KOPT-K1 (cell line): ENCODE measurements at regions not wholly inside any gene's neighbourhood (a gene's known extent, or its start where the extent isn't known, plus 50 kb on each side); places are given as distances from the start of the nearest gene placed in this dataset.
"Not testable (repeated sequence)": the region's sequence is repeated elsewhere in the genome, so short reads cannot be mapped to it uniquely, and the experiment has no call there.

Experiments used
- H3K27ac ChIP-seq: fragments of 200-600 bp; sonication (generic); 2 replicates; pipeline ENCODE4 v1.5.1; 2016; ENCODE audit warnings: antibody characterized with exemption, mild to moderate bottlenecking, low read depth, low read length; ENCODE audit not compliant: poor library complexity, severe bottlenecking
- H3K36me3 ChIP-seq: fragments of 200-600 bp; sonication (generic); 2 replicates; pipeline ENCODE4 v1.5.1; 2017; ENCODE audit warnings: antibody characterized with exemption, mild to moderate bottlenecking, low read length, moderate library complexity; ENCODE audit not compliant: insufficient read depth
- H3K9me3 ChIP-seq: fragments of 200-600 bp; sonication (generic); 2 replicates; pipeline ENCODE4 v1.5.1; 2017; ENCODE audit warnings: antibody characterized with exemption, low read length, mild to moderate bottlenecking; ENCODE audit not compliant: insufficient read depth, poor library complexity, severe bottlenecking

DNA sequence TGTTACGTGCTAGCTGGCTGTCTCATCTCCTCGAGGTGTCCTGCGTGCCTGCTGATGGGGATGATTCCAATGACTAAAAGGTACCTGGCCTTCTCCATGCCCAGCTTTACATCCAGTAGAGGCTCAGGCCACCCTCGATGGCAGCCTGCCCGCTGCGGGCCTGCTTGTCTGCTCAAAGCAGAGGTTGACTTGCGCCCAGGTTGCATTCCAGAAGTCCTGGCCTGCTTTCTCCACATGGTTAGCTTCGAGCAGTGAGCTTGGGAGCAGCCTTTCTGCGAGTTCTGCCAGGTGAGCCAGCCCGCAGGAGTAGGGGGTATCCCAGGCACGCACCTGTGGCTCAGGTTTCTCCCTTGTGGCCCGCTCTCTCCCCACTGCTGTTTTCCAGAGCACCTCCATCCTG, 175.0 kb upstream of the PLGLB2 start:
- H3K36me3 ChIP-seq, H3K9me3 ChIP-seq: not testable (repeated sequence)
- peak overlapping the region; percentile 34 for H3K27ac ChIP-seq

DNA sequence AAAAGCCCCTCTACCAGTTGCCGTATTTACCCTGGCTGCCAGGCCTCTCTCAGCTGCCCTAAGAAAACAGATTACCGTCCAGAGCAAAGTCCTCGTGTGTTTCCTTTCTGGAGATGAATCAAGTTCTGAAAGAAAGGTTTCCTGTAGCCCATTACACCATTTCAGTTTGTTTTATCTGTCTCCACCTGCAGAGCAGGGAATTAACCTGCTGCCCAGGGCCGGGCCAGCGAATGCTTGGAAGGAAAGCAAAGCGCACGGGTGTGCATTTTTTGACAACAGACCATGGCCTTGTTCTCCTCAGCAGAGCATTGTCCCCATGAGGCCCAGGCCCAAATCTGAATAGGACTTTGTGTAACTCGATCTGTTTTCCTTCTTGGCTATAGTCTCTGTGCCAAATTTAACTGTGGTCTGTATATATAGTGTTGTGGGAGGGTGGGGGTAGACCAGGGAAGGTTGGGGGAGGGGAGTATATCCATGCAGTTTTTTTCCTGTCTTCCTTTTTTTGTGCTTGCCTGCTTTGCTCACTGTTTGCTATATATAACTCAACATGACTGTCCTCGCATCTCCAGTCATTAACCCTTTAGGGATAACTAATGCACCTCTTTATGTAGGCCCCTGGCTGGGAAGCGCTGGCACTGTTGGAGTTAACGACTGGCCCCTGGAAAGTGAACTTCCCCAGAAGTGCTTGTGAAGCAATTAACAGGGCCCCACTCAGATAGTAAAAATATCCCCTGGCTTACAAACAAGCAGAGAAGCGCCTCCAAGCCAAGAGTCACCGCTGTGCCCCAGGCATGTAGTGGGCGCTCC, 174.3 kb upstream of the PLGLB2 start:
- not testable (repeated sequence) for H3K9me3 ChIP-seq, H3K27ac ChIP-seq, H3K36me3 ChIP-seq

DNA sequence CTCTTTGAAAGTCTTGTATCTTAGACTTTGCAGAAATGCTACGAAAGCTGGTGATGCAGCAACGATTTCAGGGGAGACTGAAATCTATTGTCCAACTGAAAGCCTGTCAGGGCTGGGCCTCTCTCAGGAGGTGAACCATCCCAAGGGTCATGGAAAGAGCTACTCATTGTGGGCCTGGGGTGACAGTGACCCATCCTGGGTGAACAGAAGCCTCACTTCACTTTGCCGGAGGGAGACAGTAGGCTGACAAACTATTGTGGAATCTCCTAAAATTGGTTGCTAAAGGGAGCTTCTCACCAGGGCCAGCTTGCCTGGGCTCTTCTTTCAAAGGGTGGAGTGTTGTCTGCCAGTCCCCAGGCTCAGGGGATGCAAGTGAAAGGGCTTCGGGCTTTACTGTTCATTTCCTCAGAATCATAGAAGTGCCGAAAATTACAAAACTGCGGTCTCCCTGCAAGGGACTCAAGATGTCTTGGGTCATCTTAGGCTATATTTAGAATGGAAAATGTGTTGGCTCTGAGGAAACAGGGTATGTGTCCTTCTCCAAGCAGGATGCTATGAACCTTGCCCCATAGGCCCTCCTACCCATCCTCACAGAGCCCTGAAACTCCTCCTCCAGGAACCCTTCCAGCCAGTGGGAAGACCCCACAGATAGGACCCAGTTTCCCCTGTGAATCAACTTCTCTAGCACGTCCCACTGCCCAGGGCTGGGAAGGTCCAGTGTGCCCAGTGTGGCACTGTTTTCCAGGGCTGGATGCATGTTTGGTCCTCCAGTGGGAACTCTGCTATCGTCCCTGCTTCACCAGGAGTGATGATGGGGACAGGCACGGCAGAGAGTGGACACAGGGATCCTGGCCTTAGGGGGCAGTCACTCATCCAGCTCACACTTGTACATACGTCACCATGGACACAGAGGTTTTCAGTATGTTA, 173.4 kb upstream of the PLGLB2 start:
- H3K36me3 ChIP-seq, H3K9me3 ChIP-seq: not testable (repeated sequence)
- H3K27ac ChIP-seq, result peak overlapping the region; percentile 65

DNA sequence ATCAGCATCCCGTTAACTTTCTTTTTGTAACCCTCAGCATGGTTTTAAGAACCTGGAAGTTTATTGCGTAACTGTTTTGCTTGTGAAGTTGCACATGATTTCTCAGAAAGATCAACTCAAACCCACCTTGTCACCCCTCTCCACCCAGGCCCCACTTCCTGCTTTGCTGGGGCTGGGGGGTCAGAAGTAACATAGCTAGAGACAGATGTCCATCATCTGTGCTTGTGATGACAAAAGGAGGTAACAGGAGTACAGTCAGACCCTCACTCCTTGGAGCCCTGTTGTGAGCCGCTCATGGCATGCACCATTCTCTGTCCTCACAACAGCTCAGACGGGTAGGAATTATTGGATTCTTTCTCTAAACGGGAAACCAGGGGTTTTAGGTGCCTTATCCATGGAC, 172.7 kb upstream of the PLGLB2 start:
- H3K9me3 ChIP-seq, H3K36me3 ChIP-seq: not testable (repeated sequence)
- H3K27ac ChIP-seq, result peak overlapping the region; percentile 65

DNA sequence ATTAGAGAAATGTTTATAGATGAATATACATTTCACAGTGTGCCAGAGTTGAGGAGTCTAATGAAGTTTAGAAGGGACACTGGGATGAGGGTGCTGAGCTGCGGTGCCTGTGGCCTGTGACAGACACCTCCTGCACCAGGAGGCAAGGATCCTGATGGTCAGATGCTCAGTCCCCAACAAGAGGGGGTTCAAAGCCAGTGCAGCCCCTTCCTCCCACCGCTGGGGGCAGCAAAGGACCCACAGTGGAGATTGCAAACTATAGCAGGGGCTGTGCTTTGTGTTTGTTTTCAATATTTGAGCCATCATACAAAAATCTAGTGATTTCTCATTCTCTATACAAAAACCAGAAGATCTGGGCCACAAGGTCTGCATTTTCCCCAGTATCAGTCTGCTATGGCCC, 170.5 kb upstream of the PLGLB2 start:
- not testable (repeated sequence) for H3K9me3 ChIP-seq, H3K36me3 ChIP-seq, H3K27ac ChIP-seq

DNA sequence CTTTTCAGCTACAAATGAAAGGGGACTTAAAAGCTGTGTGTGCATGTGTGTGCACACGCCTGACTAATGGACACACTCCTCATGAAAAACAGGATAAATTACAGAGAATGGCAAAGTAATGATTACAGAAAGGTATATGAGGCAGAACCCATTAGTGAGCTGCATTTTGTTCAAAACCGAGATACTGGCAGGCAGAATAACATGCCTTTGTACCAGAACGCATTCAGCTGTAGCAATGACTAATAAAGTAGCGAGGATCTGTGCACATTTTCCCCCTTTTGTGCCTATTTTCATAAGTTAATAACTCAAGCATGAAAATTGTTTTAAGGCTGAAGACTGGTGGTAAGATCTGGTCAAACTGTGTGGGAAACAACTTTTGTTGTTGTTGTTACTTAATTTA, 165.7 kb upstream of the PLGLB2 start:
- H3K9me3 ChIP-seq, H3K36me3 ChIP-seq, H3K27ac ChIP-seq: not testable (repeated sequence)

DNA sequence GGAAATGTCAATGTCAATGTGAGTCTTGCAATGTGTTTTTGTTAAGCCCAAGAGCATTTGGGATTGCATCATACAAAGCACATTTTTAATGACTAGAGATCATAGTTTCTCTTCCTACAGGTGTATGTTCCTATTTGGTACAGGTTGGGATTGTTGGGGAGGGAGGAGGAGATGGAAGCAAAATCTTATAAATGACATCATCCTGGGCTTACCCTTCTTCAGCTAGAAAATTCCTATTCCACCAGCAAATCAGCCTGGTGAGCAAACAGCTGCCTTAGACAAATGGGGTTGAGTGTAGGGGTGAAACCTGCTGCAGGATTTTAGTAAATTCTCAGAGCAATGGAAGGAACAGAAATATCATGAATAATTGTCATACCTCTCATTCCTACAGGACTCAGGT, 165.3 kb upstream of the PLGLB2 start:
- not testable (repeated sequence) for H3K9me3 ChIP-seq, H3K27ac ChIP-seq, H3K36me3 ChIP-seq

DNA sequence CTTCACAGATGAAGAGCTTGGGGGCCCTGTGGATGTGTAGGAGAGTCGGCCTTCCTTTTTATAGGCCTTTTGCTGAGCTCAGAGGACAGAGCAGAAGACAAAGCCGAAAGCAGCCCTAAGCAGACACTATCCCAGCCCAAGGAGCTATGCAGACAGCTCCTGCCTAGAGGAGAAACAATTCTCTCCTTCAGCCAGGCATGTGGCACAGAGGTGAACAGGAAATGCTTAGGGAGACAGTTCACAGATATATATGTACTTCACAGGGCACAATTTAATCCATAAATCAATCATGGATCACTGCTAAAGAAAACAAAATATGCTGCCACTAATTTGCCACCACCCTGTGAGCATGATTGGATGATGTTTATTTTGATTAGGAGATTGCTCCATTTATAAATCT, 164.5 kb upstream of the PLGLB2 start:
- H3K36me3 ChIP-seq, H3K27ac ChIP-seq, H3K9me3 ChIP-seq: not testable (repeated sequence)

DNA sequence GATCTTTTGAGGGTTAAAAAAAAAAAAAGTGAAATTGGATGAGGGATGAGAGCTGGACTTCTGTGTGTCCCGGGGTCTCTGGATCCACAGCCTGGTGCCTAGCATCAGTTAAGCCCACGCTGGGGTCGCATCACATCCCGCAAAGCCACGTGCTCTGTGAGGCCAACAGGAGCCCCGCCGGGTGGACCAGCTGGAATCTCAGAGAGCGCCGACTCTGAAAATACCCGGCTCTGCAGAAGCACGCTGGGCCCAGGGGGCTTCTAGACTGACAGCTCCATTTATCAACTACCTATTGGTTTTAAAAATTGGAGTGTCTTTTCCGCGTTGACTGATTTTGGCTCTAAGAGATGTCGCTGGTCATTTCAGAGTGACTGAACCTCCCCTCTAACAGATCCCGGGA, 164.1 kb upstream of the PLGLB2 start:
- not testable (repeated sequence) for H3K9me3 ChIP-seq, H3K36me3 ChIP-seq, H3K27ac ChIP-seq

DNA sequence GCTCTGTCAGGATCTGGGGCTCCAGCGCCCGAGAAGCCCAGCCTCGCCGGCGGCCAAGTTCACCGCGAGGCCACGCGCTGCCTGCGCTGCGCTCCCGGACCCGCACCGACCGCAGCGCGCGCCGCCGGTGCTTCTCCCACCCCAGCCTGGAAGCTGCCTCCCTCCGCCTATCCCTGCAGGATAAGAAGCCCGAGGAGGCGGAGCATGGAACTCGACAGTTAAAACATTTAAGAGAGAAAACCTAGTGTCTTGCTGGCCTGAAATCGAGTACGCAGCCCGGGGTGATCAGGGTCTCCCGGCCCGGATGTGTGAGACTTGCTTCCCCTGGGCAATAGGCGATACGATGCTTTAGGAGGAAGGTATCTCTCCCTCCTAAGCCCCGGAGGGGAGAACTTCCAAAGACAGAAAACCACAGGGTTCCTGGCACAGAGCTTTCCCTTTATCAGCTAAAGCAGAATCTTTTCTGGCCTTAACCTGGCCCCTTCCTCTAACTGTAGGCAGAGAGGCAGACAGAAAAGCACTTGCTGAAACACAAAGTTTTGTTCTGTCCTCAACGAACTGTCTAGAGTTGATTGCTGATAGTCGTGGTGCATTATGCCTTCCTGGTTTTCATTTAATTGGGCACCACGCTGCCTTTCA, 163.5 kb upstream of the PLGLB2 start:
- not testable (repeated sequence) for H3K9me3 ChIP-seq, H3K27ac ChIP-seq, H3K36me3 ChIP-seq

DNA sequence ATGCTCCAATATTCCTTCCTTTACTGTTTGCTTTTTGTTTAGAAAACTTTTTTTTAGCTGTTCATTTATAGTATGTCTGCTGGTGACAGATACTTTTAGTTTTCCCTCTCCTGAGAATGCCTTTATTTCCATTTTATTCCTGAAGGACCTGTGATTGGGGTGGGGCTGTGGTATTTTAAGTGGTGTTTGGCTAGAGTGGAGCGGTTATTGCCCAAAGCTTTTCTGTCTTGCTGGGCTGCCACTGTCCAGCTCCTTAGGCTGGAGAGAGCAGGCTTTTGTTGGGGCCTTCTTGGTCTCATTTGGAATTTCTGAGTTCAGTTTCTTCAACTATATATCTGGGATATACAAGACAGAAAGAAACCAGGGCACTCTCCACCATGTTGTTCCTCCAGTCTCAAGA, 160.0 kb upstream of the PLGLB2 start:
- H3K9me3 ChIP-seq, result peaks cover 15% of the 10 kb centered on the region
- not testable (repeated sequence) for H3K27ac ChIP-seq, H3K36me3 ChIP-seq

DNA sequence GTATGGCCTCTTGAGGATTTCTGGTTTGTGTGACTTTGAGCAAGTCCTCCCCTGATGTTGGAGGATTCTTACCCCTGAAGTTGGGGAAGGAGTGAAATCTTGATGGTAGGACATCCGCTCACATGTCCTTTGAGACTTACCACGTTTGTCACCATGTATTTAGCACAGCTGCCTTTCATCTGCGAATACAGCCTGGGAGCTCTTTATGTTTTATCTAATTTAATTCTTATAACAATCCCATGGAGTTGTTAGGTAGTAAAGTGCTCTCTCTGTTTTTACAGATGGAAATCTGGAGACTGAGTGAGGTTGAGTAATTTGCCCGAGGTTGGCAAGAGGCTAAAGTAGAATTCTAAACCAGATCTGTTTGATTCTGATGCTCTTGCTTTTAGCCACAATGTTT, 154.9 kb upstream of the PLGLB2 start:
- peaks cover 15% of the 10 kb centered on the region for H3K9me3 ChIP-seq
- not testable (repeated sequence) for H3K36me3 ChIP-seq, H3K27ac ChIP-seq

DNA sequence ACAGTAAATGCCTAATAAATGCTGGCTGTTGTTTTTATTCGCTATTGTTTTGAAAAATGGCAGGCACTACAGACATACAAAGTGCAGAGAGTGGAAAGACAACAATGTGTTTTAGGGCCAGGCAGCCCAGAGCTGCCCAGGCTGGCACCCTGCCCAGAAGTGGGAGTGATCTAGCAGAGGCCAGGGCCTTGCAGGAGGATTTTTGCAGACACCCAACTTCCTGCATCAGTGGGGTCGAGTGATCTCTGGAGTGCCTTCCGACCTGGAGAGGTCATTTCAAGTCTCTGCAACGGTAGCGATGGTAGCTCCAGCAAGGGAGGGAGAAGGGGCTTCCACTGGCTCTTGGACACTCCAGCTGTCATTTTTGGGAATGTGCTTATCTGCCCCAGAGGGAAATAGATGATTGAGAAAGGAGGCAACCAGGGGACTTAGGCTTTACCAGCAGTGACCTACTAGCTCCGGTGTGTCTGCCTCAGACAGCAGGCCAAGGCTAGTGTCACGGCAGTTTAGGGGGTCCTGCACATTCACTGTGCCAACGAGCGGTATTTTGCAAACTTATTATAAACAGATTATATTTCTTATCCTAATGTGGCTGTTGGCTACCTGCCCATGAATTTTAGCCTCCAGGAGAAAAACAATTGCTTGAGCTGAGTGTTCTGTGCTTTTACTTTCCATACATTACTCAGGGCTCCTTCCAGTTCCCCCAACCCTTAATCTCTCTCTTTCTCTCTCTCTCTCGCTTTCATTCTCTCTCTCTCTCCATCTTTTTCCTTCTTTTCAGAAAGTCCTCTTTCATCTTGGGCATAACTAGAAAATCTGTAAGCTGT, 153.9 kb upstream of the PLGLB2 start:
- not testable (repeated sequence) for H3K36me3 ChIP-seq, H3K27ac ChIP-seq
- peaks cover 15% of the 10 kb centered on the region for H3K9me3 ChIP-seq

DNA sequence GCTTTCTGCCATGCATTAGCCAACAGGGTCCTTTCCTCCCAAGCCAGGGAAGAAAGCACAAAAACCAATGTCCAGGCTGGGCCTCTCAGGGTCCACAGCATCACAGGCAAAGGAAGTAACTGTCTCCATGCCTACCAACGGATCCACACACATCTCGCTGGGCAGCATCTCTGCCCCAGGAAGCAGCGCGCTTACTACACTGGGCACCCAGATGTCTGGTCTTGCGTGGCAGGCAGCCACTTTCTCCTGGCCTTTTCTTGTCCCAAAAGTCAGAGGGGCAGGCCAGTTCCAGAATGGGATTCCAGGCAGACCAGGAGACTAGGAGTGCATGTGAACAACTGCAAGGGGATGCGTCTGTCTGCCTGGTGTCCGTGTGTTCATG, 153.3 kb upstream of the PLGLB2 start:
- H3K9me3 ChIP-seq, result peaks cover 15% of the 10 kb centered on the region
- not testable (repeated sequence) for H3K27ac ChIP-seq, H3K36me3 ChIP-seq

DNA sequence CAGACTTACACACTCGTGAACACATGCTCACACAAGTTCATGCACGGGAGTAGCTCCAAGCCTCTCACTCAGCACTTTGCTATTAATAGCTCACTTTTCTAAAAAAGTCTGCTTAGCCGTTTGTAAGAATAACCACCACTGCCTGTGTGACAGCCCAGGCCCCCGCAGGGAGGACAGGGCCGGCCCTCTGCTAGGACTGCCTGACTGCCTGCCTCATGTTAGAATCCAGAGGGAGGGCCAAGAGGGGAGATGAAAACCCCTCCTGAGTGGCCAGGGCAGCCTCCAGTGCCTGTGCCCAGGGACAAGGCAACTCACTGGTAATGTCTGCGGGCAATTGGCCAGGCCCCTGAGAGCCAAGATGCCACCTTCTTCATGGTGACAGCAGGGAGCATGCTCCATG, 152.9 kb upstream of the PLGLB2 start:
- H3K9me3 ChIP-seq, result peaks cover 15% of the 10 kb centered on the region
- not testable (repeated sequence) for H3K27ac ChIP-seq, H3K36me3 ChIP-seq
